ENCODE measurements at regions not wholly inside any gene's neighbourhood (a gene's known extent, or its start where the extent isn't known, plus 50 kb on each side); places are given as distances from the start of the nearest gene placed in this dataset.

- no peak overlapping the region for H3K27ac ChIP-seq (ENCODE audit: low read depth, low read length)
- no peak for TF ChIP-seq CTCF (IDR thresholded peaks at IDR 0.05; ENCODE audit: low read depth, low read length)
- no peak overlapping the region for H3K4me3 ChIP-seq (ENCODE audit: low read depth, low read length)
- no peaks in the 10 kb centered on the region for H3K27me3 ChIP-seq (ENCODE audit: control insufficient read depth, insufficient read depth, low read length)
- ChIA-PET CTCF (interaction anchor here (1.0 to 3.4 kb wide), 3 partner anchors 17 to 215 kb away, joined by 4 to 25 read pairs (median 5); no protein-coding TSS in a partner anchor), POLR2A (no interaction called here)
- no peak for DNase-seq (ENCODE audit: low read depth, low spot score)
- no peaks in the 10 kb centered on the region for H3K9me3 ChIP-seq (ENCODE audit: control insufficient read depth, insufficient read depth, low read length)
Measured at GRCh38 chr2:176669398-176670174, 400.3 kb downstream of the MTX2 start.

- TF ChIP-seq CTCF (IDR thresholded peaks at IDR 0.05; ENCODE audit: low read depth, low read length): no peak
- ChIA-PET CTCF (interaction anchor here (0.9 to 1.8 kb wide), 5 partner anchors 21 to 535 kb away, joined by 3 to 13 read pairs (median 5); no protein-coding TSS in a partner anchor), POLR2A (no interaction called here)
- no peak overlapping the region for H3K27ac ChIP-seq (ENCODE audit: low read depth, low read length)
- no peaks in the 10 kb centered on the region for H3K9me3 ChIP-seq (ENCODE audit: control insufficient read depth, insufficient read depth, low read length)
- H3K27me3 ChIP-seq (ENCODE audit: control insufficient read depth, insufficient read depth, low read length): peaks cover 3% of the 10 kb centered on the region
- DNase-seq (ENCODE audit: low read depth, low spot score): no peak
- H3K4me3 ChIP-seq (ENCODE audit: low read depth, low read length): no peak overlapping the region
Measured at GRCh38 chr2:176675271-176675949, 406.2 kb downstream of the MTX2 start.

GRCh38 chr2:176677746-176678265 is 408.6 kb downstream of the MTX2 start:
- Histone ChIP-seq H3K4me3 (ENCODE audit: low read depth, low read length) (no peak overlapping the region), H3K9me3 (ENCODE audit: control insufficient read depth, insufficient read depth, low read length) (no peaks in the 10 kb centered on the region), H3K27ac (ENCODE audit: low read depth, low read length) (no peak overlapping the region), H3K27me3 (ENCODE audit: control insufficient read depth, insufficient read depth, low read length) (peaks cover 3% of the 10 kb centered on the region)
- CTCF ChIA-PET: interaction anchor here (0.6 to 1.4 kb wide), 3 partner anchors 24 to 569 kb away, joined by 4 to 5 read pairs (median 4); no protein-coding TSS in a partner anchor
- DNase-seq (ENCODE audit: low read depth, low spot score): no peak
- POLR2A ChIA-PET: no interaction called here
- TF ChIP-seq CTCF (IDR thresholded peaks at IDR 0.05; ENCODE audit: low read depth, low read length): no peak

GRCh38 chr2:176678571-176678970 is 409.3 kb downstream of the MTX2 start:
- no peak for DNase-seq (ENCODE audit: low read depth, low spot score)
- Histone ChIP-seq H3K27ac (ENCODE audit: low read depth, low read length) (no peak overlapping the region), H3K27me3 (ENCODE audit: control insufficient read depth, insufficient read depth, low read length) (peaks cover 3% of the 10 kb centered on the region), H3K9me3 (ENCODE audit: control insufficient read depth, insufficient read depth, low read length) (no peaks in the 10 kb centered on the region), H3K4me3 (ENCODE audit: low read depth, low read length) (no peak overlapping the region)
- no peak for TF ChIP-seq CTCF (IDR thresholded peaks at IDR 0.05; ENCODE audit: low read depth, low read length)
- POLR2A ChIA-PET: no interaction called here
- CTCF ChIA-PET: interaction anchor here (1.1 to 1.4 kb wide), 2 partner anchors 25 kb away, joined by 3 to 4 read pairs; no protein-coding TSS in a partner anchor

All from AG04450 (cell line).